ENCODE measurements at regions not wholly inside any gene's neighbourhood (a gene's known extent, or its start where the extent isn't known, plus 50 kb on each side); places are given as distances from the start of the nearest gene placed in this dataset.
"Not testable (repeated sequence)": the region's sequence is repeated elsewhere in the genome, so short reads cannot be mapped to it uniquely, and the experiment has no call there.

DNA sequence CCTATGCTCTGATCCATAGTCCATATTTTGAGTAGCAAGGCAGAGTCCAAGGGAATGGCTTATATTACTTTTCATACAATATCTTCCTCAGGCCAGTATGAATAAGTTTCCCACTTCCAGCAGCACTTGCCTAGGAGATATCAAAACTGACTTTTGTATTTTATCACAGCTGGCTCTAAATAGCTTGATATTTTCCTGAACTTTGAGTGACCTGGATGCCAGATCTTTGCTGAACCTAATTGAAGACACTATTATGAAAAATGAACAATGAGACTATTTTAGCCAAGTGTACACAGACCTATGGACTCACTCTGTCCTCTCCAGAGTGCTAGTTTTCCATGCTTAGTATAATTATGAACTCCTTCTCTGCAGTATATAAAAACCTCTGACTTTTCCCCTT lies 475.6 kb upstream of the PTGER4 start:
- no peak overlapping the region for H3K4me3 ChIP-seq (ENCODE audit: low read depth, poor library complexity, severe bottlenecking)
- DNase-seq (ENCODE audit: low spot score in 2 of 2) = no peak
- TF ChIP-seq, protein P1, sequence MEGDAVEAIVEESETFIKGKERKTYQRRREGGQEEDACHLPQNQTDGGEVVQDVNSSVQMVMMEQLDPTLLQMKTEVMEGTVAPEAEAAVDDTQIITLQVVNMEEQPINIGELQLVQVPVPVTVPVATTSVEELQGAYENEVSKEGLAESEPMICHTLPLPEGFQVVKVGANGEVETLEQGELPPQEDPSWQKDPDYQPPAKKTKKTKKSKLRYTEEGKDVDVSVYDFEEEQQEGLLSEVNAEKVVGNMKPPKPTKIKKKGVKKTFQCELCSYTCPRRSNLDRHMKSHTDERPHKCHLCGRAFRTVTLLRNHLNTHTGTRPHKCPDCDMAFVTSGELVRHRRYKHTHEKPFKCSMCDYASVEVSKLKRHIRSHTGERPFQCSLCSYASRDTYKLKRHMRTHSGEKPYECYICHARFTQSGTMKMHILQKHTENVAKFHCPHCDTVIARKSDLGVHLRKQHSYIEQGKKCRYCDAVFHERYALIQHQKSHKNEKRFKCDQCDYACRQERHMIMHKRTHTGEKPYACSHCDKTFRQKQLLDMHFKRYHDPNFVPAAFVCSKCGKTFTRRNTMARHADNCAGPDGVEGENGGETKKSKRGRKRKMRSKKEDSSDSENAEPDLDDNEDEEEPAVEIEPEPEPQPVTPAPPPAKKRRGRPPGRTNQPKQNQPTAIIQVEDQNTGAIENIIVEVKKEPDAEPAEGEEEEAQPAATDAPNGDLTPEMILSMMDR (IDR thresholded peaks at IDR 0.05) = no peak
- no peak for TF ChIP-seq POLR2A (IDR thresholded peaks at IDR 0.05)
- intact Hi-C loops (cut with DNase I; ENCODE audit: low total_unique reads) = no loop called here

DNA sequence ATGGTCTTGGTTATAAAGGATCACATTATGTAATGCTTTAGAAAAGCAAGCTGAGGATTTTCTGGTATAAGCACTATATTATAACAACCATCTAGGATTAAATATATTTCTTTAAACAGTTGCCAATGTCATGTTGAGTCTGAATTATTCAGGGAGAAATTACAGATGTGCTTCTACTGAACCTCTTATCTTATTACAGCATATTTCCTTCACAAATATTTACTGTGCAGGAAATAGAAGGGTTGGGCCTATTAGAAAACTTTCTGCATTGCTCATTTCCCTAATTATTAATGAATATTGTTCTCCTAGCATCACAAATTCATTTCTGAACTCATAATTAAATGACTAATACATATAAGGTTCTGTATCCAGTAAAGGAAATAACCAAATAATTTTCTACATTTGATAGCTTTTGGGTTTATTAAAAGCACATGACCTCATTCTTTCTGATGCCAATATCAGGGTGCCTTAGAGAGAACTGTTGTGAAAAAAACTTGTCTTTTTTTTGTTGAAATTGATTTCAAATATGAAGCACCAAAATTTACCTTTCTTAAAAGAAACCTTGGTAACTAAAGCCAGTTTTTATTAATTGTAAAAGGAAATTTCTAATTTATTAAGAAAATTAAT lies 476.8 kb upstream of the PTGER4 start:
- H3K4me3 ChIP-seq (ENCODE audit: low read depth, poor library complexity, severe bottlenecking) = no peak overlapping the region
- intact Hi-C loops (cut with DNase I; ENCODE audit: low total_unique reads) = no loop called here
- no peak for DNase-seq (ENCODE audit: low spot score in 2 of 2)
- TF ChIP-seq, protein P1 (IDR thresholded peaks at IDR 0.05) = no peak
- no peak for TF ChIP-seq POLR2A (IDR thresholded peaks at IDR 0.05)

DNA sequence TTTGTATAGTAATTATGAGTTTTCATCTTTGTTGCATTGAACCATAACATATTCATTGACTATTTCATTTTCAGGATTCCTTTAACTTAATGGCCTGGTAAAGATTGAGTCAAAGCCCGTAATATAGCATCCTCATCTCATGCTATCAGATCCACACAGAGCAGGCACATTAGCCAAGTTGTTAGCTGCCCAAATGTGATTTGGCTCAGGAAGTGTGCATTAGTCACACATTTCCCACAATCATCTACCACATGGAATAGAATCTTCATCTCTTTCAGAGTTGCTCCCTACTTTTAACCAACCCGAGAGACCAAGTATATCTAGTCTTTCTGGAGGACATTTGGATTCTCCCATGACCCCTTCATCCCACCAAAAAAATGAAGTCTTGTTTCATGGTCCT lies 481.0 kb upstream of the PTGER4 start:
- no peak overlapping the region for H3K4me3 ChIP-seq (ENCODE audit: low read depth, poor library complexity, severe bottlenecking)
- intact Hi-C loops (cut with DNase I; ENCODE audit: low total_unique reads) = no loop called here
- no peak for DNase-seq (ENCODE audit: low spot score in 2 of 2)
- WGBS, 2 donors = 40 to 44% methylated on average over 2 of the region's 2 CpGs
- no peak for TF ChIP-seq POLR2A (IDR thresholded peaks at IDR 0.05)
- TF ChIP-seq, protein P1 (IDR thresholded peaks at IDR 0.05) = no peak

DNA sequence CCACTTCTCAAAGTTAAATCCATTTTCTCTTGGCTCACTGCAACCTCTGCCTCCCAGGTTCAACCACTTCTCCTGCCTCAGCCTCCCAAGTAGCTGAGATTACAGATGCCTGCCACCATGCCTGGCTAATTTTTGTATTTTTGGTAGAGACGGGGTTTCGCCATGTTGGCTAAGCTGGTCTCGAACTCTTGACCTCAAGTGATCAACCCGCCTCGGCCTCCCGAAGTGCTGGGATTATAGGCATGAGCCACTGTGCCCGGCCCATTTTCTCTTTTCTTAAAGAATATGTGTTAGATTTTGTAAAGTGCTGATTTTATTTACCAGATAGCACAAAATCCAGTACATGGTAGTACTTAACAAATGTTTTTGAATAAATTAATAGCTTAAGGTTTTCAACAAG lies 484.1 kb upstream of the PTGER4 start:
- intact Hi-C loops (cut with DNase I; ENCODE audit: low total_unique reads); DNase-seq (ENCODE audit: low spot score in 2 of 2); H3K4me3 ChIP-seq (ENCODE audit: low read depth, poor library complexity, severe bottlenecking): not testable (repeated sequence)
- 95% methylated on average over 7 of the region's 7 CpGs for WGBS, 2 donors

DNA sequence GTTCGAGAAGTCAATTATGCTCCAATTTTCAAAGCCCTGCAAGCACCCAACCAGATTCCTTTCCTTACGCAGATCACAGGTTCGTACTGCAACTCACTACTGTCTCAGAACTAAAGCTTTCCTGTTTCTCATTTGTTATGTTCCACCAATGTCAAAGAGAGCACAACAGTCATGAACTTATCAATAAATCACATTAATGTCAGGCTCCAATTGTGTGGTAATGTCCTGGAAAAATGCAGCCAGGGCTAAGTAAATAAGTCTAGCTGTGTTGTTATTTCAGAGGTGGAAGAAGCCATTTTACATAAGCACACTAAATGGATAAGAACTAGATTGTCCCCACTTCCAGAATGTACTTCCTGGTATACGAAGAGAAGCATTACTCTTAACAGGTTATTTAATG lies 488.6 kb upstream of the PTGER4 start:
- intact Hi-C loops (cut with DNase I; ENCODE audit: low total_unique reads) = no loop called here
- H3K4me3 ChIP-seq (ENCODE audit: low read depth, poor library complexity, severe bottlenecking) = no peak overlapping the region
- TF ChIP-seq, protein P1 (IDR thresholded peaks at IDR 0.05) = no peak
- no peak for TF ChIP-seq POLR2A (IDR thresholded peaks at IDR 0.05)
- no peak for DNase-seq (ENCODE audit: low spot score in 2 of 2)
- WGBS, 2 donors = 66 to 70% methylated on average over 4 of the region's 4 CpGs

DNA sequence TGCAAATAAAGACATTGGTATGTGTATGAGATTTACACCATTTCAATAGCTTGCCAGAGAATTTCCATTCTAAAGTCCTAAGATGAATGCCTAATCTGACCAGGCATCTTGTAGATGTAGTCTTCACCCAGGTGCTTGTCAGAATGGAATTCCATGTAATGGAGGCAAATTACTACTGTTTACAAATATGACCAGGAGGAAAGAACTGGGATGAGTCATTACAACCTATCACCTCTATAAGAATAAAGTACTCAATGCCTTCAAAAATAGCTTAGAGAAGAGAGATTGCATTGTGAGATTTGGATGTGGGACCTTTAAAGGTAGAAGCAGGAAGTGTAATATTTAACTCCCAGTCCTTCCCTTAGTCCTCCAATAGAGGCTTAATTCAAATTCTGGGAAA lies 507.0 kb upstream of the PTGER4 start:
- DNase-seq (ENCODE audit: low spot score in 2 of 2) = no peak
- TF ChIP-seq POLR2A (IDR thresholded peaks at IDR 0.05) = no peak
- TF ChIP-seq, protein P1 (IDR thresholded peaks at IDR 0.05) = no peak
- intact Hi-C loops (cut with DNase I; ENCODE audit: low total_unique reads) = no loop called here
- H3K4me3 ChIP-seq (ENCODE audit: low read depth, poor library complexity, severe bottlenecking) = no peak overlapping the region
